Neuronal stem cell (in vitro differentiated cells): ENCODE measurements at regions not wholly inside any gene's neighbourhood (a gene's known extent, or its start where the extent isn't known, plus 50 kb on each side); places are given as distances from the start of the nearest gene placed in this dataset.

Source experiments
- DNase-seq: peaks from one replicate; pipeline ENCODE4 v3.0.0-alpha.2; 2013; ENCODE audit warnings: low spot score
- H2AFZ ChIP-seq: one replicate; pipeline ENCODE4 v1.6.1; 2013; ENCODE audit warnings: mild to moderate bottlenecking, low read length, inconsistent platforms
- H2AK5ac ChIP-seq: 2 replicates; pipeline ENCODE4 v1.6.1; 2013; ENCODE audit warnings: low read depth, mild to moderate bottlenecking, inconsistent platforms, low read length, moderate library complexity, mixed read lengths
- H2BK120ac ChIP-seq: 2 replicates; pipeline ENCODE4 v1.6.1; 2013; ENCODE audit warnings: low read depth, mild to moderate bottlenecking, inconsistent platforms, low read length, moderate library complexity, mixed read lengths
- H2BK12ac ChIP-seq: one replicate; pipeline ENCODE4 v1.6.1; 2013; ENCODE audit warnings: low read length, inconsistent platforms
- H2BK15ac ChIP-seq: 2 replicates; pipeline ENCODE4 v1.6.1; 2013; ENCODE audit warnings: mild to moderate bottlenecking, low read length, inconsistent platforms, mixed read lengths
- H2BK5ac ChIP-seq: one replicate; pipeline ENCODE4 v1.6.1; 2013; ENCODE audit warnings: inconsistent platforms, mild to moderate bottlenecking, low read length, moderate library complexity
- H3K14ac ChIP-seq: one replicate; pipeline ENCODE4 v1.6.1; 2013; ENCODE audit warnings: low read length, inconsistent platforms
- H3K18ac ChIP-seq: 2 replicates; pipeline ENCODE4 v1.6.1; 2013; ENCODE audit warnings: low read length, inconsistent platforms
- H3K23ac ChIP-seq: 2 replicates; pipeline ENCODE4 v1.6.1; 2013; ENCODE audit warnings: low read depth, mild to moderate bottlenecking, mixed read lengths, low read length, inconsistent platforms; ENCODE audit not compliant: poor library complexity
- H3K27ac ChIP-seq: replicated peaks from 3 replicates; pipeline ENCODE4 v1.5.1; 2013; ENCODE audit warnings: low read length, inconsistent platforms
- H3K27me3 ChIP-seq, 3 experiments: 2 replicates each; pipeline ENCODE4 v1.6.1; 2013; ENCODE audit warnings: low read length in 3 of 3, mild to moderate bottlenecking in 2 of 3, inconsistent platforms in 1 of 3, low read depth in 1 of 3, mixed read lengths in 1 of 3, moderate library complexity in 1 of 3; ENCODE audit not compliant: control insufficient read depth in 3 of 3, insufficient read depth in 3 of 3
- H3K36me3 ChIP-seq, 2 donors: replicated peaks in 1 of 2; 2 replicates each; pipeline ENCODE4 v1.6.1; 2013; ENCODE audit warnings: low read length in 2 of 2; ENCODE audit not compliant: control insufficient read depth in 2 of 2, insufficient read depth in 2 of 2
- H3K4ac ChIP-seq: 2 replicates; pipeline ENCODE4 v1.6.1; 2013; ENCODE audit warnings: inconsistent platforms, mild to moderate bottlenecking, low read length, moderate library complexity
- H3K4me1 ChIP-seq, 2 donors: 1 replicate in 1 of 2; 2 replicates in 1 of 2; pipeline ENCODE4 v1.6.1; 2013; ENCODE audit warnings: low read length in 2 of 2, low read depth in 1 of 2; ENCODE audit not compliant: control insufficient read depth in 2 of 2, insufficient read depth in 1 of 2
- H3K4me2 ChIP-seq: one replicate; pipeline ENCODE4 v1.6.1; 2013; ENCODE audit warnings: mild to moderate bottlenecking, low read length, inconsistent platforms; ENCODE audit not compliant: insufficient read depth, poor library complexity, severe bottlenecking
- H3K4me3 ChIP-seq, 2 donors: 2 replicates each; pipeline ENCODE4 v1.5.1; 2013; ENCODE audit warnings: low read length in 2 of 2, mild to moderate bottlenecking in 2 of 2, inconsistent platforms in 1 of 2, moderate library complexity in 1 of 2
- H3K79me1 ChIP-seq: one replicate; pipeline ENCODE4 v1.6.1; 2013; ENCODE audit warnings: low read depth, mild to moderate bottlenecking, inconsistent platforms, low read length, moderate library complexity
- H3K9ac ChIP-seq: one replicate; pipeline ENCODE4 v1.6.1; 2013; ENCODE audit warnings: mild to moderate bottlenecking, low read depth, low read length, inconsistent platforms; ENCODE audit not compliant: poor library complexity
- H3K9me3 ChIP-seq, 2 donors: replicated peaks in 1 of 2; 2 replicates each; pipeline versions ENCODE3 to v1.6.1; 2013; ENCODE audit warnings: low read length in 2 of 2, mild to moderate bottlenecking in 2 of 2, inconsistent platforms in 1 of 2, low read depth in 1 of 2, mixed read lengths in 1 of 2, moderate library complexity in 1 of 2; ENCODE audit not compliant: control insufficient read depth in 2 of 2, insufficient read depth in 1 of 2
- H4K8ac ChIP-seq: one replicate; pipeline ENCODE4 v1.6.1; 2013; ENCODE audit warnings: low read depth, mild to moderate bottlenecking, inconsistent platforms, low read length, moderate library complexity
- H4K91ac ChIP-seq: one replicate; pipeline ENCODE4 v1.6.1; 2013; ENCODE audit warnings: low read length, low read depth, mild to moderate bottlenecking, inconsistent platforms; ENCODE audit not compliant: poor library complexity
- WGBS, 2 donors: extraction: QIAGEN DNeasy Blood & Tissue Kit; methylation state at CpG; one replicate each; pipeline ENCODE4 v1.1.7; 2013; ENCODE audit warnings: missing lambda C conversion rate in 2 of 2, mixed read lengths in 1 of 2; ENCODE audit not compliant: insufficient read length in 2 of 2, insufficient replicate concordance in 1 of 2; ENCODE audit errors: extremely low coverage in 2 of 2; 5-methylcytosine and 5-hydroxymethylcytosine counted together

- Histone ChIP-seq H2BK12ac (no peak overlapping the region), H2BK5ac (no peak overlapping the region), H3K18ac (no peak overlapping the region), H2AK5ac (no peak overlapping the region), H2BK15ac (no peak overlapping the region), H3K23ac (no peak overlapping the region), H3K9me3 (peaks cover 2 to 53% of the 10 kb centered on the region in 2 donors), H3K4ac (no peak overlapping the region), H3K9ac (no peak overlapping the region), H3K14ac (no peak overlapping the region), H3K27ac (no peak overlapping the region), H3K4me1 (no peaks in the 10 kb centered on the region), H4K8ac (no peak overlapping the region), H3K4me3 (no peak overlapping the region), H3K36me3 (no peaks in the 10 kb centered on the region), H3K27me3 (no peaks in the 10 kb centered on the region), H4K91ac (no peak overlapping the region), H3K4me2 (no peak overlapping the region), H2BK120ac (no peak overlapping the region), H3K79me1 (no peaks in the 10 kb centered on the region), H2AFZ (no peak overlapping the region)
- WGBS, 2 donors, result no CpG with 5 or more reads among the region's 30 CpGs
- no peak for DNase-seq
Measured at GRCh38 chrX:97843200-97843811, 959.6 kb downstream of the RPA4 start.

GRCh38 chrX:97844161-97844560 is 960.5 kb downstream of the RPA4 start:
- Histone ChIP-seq H3K23ac (no peak overlapping the region), H2BK5ac (no peak overlapping the region), H3K9ac (no peak overlapping the region), H3K18ac (no peak overlapping the region), H4K91ac (no peak overlapping the region), H3K4me1 (no peaks in the 10 kb centered on the region), H3K27ac (no peak overlapping the region), H3K4me3 (no peak overlapping the region), H2BK12ac (no peak overlapping the region), H3K14ac (no peak overlapping the region), H2BK15ac (no peak overlapping the region), H4K8ac (no peak overlapping the region), H3K36me3 (no peaks in the 10 kb centered on the region), H3K4ac (no peak overlapping the region), H3K27me3 (no peaks in the 10 kb centered on the region), H2AFZ (no peak overlapping the region), H3K9me3 (peaks cover 2 to 57% of the 10 kb centered on the region in 2 donors), H2BK120ac (no peak overlapping the region), H2AK5ac (no peak overlapping the region), H3K79me1 (no peaks in the 10 kb centered on the region), H3K4me2 (no peak overlapping the region)
- 100% methylated on average over 2 of the region's 18 CpGs; no CpG with 5 or more reads in 1 of the 2 donors for WGBS, 2 donors
- no peak for DNase-seq

GRCh38 chrX:97844943-97845342 is 961.2 kb downstream of the RPA4 start:
- Histone ChIP-seq H4K8ac (no peak overlapping the region), H3K4me3 (no peak overlapping the region), H2BK5ac (no peak overlapping the region), H3K79me1 (no peaks in the 10 kb centered on the region), H3K4me1 (no peaks in the 10 kb centered on the region), H2BK15ac (no peak overlapping the region), H4K91ac (no peak overlapping the region), H2BK12ac (no peak overlapping the region), H2AK5ac (no peak overlapping the region), H3K9ac (no peak overlapping the region), H2AFZ (no peak overlapping the region), H3K18ac (no peak overlapping the region), H3K9me3 (peaks cover 2 to 57% of the 10 kb centered on the region in 2 donors), H3K27ac (no peak overlapping the region), H3K23ac (no peak overlapping the region), H3K36me3 (no peaks in the 10 kb centered on the region), H3K4me2 (no peak overlapping the region), H3K4ac (no peak overlapping the region), H3K14ac (no peak overlapping the region), H3K27me3 (no peaks in the 10 kb centered on the region), H2BK120ac (no peak overlapping the region)
- DNase-seq, result no peak
- no CpG with 5 or more reads among the region's 16 CpGs for WGBS, 2 donors

GRCh38 chrX:97845451-97845850 is 961.7 kb downstream of the RPA4 start:
- Histone ChIP-seq H2BK15ac (no peak overlapping the region), H3K14ac (no peak overlapping the region), H2BK120ac (no peak overlapping the region), H3K4me3 (no peak overlapping the region), H4K8ac (no peak overlapping the region), H3K9ac (no peak overlapping the region), H3K79me1 (no peaks in the 10 kb centered on the region), H3K27me3 (no peaks in the 10 kb centered on the region), H3K23ac (no peak overlapping the region), H3K4me1 (no peaks in the 10 kb centered on the region), H2AFZ (no peak overlapping the region), H4K91ac (no peak overlapping the region), H3K36me3 (no peaks in the 10 kb centered on the region), H3K27ac (no peak overlapping the region), H3K4me2 (no peak overlapping the region), H3K9me3 (peaks cover 2 to 57% of the 10 kb centered on the region in 2 donors), H2BK5ac (no peak overlapping the region), H2BK12ac (no peak overlapping the region), H3K18ac (no peak overlapping the region), H3K4ac (no peak overlapping the region), H2AK5ac (no peak overlapping the region)
- DNase-seq, result no peak
- WGBS, 2 donors, result no CpG with 5 or more reads among the region's 18 CpGs
